ENCODE measurements at regions not wholly inside any gene's neighbourhood (a gene's known extent, or its start where the extent isn't known, plus 50 kb on each side); places are given as distances from the start of the nearest gene placed in this dataset.

DNA sequence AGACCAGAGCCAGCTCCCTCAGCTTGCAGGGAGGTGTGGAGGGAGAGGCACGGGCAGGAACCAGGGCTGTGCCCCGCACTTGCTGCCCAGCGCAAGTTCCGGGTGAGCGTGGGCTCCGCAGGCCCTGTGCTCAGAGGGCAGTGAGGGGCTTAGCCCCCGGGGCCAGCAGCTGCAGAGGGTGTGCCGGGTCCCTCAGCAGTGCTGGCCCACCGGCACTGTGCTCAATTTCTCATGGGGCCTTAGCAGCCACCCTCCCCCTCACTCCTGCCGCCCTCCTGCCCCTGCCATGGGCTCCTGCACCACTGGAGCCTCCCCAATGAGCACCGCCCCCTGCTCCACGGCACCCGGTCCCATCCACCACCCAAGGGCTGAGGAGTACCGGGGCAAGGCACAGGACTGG is 104.6 kb upstream of the SRD5A3 start:
- ChIA-PET CTCF (no interaction called here), POLR2A (no interaction called here)
- no peak for TF ChIP-seq FOXK2 (IDR thresholded peaks at IDR 0.05)
- no peak for TF ChIP-seq TARDBP (IDR thresholded peaks at IDR 0.05)
- no peak for TF ChIP-seq BHLHE40 (IDR thresholded peaks at IDR 0.05; ENCODE audit: borderline replicate concordance)
- TF ChIP-seq NFRKB (IDR thresholded peaks at IDR 0.05), result no peak
- TF ChIP-seq CTBP1 (IDR thresholded peaks at IDR 0.05; ENCODE audit: borderline replicate concordance), result no peak
- no peak for TF ChIP-seq ZNF384 (IDR thresholded peaks at IDR 0.05)
- no peak for TF ChIP-seq L3MBTL2 (conservative IDR thresholded peaks at IDR 0.05)
- TF ChIP-seq FOXM1 (IDR thresholded peaks at IDR 0.05; ENCODE audit: borderline replicate concordance), result no peak
- no peak for DNase-seq (ENCODE audit: extremely low spot score)

GRCh38 chr4:55242506-55242905 is 103.5 kb upstream of the SRD5A3 start:
- ChIA-PET POLR2A (no interaction called here), CTCF (no interaction called here)
- DNase-seq (ENCODE audit: extremely low spot score), result no peak
- TF ChIP-seq L3MBTL2 (conservative IDR thresholded peaks at IDR 0.05) (no peak), LEF1 (IDR thresholded peaks at IDR 0.05; ENCODE audit: borderline replicate concordance) (no peak), CTBP1 (IDR thresholded peaks at IDR 0.05; ENCODE audit: borderline replicate concordance) (no peak), SUZ12 (IDR thresholded peaks at IDR 0.05) (no peak), ELF4 (IDR thresholded peaks at IDR 0.05) (no peak), ARNT (IDR thresholded peaks at IDR 0.05) (no peak), SP1 (IDR thresholded peaks at IDR 0.05) (no peak), PKNOX1 (IDR thresholded peaks at IDR 0.05) (no peak), BHLHE40 (IDR thresholded peaks at IDR 0.05; ENCODE audit: borderline replicate concordance) (no peak), NFRKB (IDR thresholded peaks at IDR 0.05) (no peak), FOXK2 (IDR thresholded peaks at IDR 0.05) (no peak), FOXM1 (IDR thresholded peaks at IDR 0.05; ENCODE audit: borderline replicate concordance) (no peak), FOXA1 (IDR thresholded peaks at IDR 0.05) (no peak), ZNF384 (IDR thresholded peaks at IDR 0.05) (no peak), TARDBP (IDR thresholded peaks at IDR 0.05) (no peak), HDGF (IDR thresholded peaks at IDR 0.05; ENCODE audit: borderline replicate concordance) (no peak)

GRCh38 chr4:55247521-55247920 is 98.5 kb upstream of the SRD5A3 start:
- DNase-seq (ENCODE audit: extremely low spot score), result no peak
- POLR2A ChIA-PET, result no interaction called here
- CTCF ChIA-PET, result no interaction called here
- TF ChIP-seq ARNT (IDR thresholded peaks at IDR 0.05), result no peak
- TF ChIP-seq TARDBP (IDR thresholded peaks at IDR 0.05), result no peak
- TF ChIP-seq L3MBTL2 (conservative IDR thresholded peaks at IDR 0.05), result no peak
- no peak for TF ChIP-seq FOXA1 (IDR thresholded peaks at IDR 0.05)
- TF ChIP-seq LEF1 (IDR thresholded peaks at IDR 0.05; ENCODE audit: borderline replicate concordance), result no peak
- no peak for TF ChIP-seq PKNOX1 (IDR thresholded peaks at IDR 0.05)
- no peak for TF ChIP-seq ZNF384 (IDR thresholded peaks at IDR 0.05)
- no peak for TF ChIP-seq ELF4 (IDR thresholded peaks at IDR 0.05)
- no peak for TF ChIP-seq SUZ12 (IDR thresholded peaks at IDR 0.05)
- TF ChIP-seq CTBP1 (IDR thresholded peaks at IDR 0.05; ENCODE audit: borderline replicate concordance), result no peak
- TF ChIP-seq NFRKB (IDR thresholded peaks at IDR 0.05), result no peak
- TF ChIP-seq FOXM1 (IDR thresholded peaks at IDR 0.05; ENCODE audit: borderline replicate concordance), result no peak
- TF ChIP-seq SP1 (IDR thresholded peaks at IDR 0.05), result no peak
- TF ChIP-seq HDGF (IDR thresholded peaks at IDR 0.05; ENCODE audit: borderline replicate concordance), result no peak

DNA sequence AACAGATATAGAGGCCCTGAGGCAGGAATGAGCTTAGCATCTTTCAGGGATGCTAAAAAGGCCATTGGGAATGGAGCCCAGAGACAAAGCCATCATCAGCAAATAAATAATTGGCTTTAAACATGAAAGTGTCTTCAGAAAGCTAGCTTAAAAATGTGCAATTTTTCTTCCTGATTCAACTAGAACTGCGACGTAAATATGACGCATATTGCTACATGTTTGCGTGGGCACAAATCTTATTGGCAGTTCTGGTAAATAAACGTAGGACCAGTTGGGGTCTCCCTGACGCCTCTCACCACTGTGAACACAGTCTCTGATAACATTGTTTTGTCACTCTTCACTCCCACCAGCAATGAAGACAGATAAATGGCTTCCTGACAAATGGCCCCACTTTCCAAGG is 97.3 kb upstream of the SRD5A3 start:
- ChIA-PET CTCF (no interaction called here), POLR2A (no interaction called here)
- DNase-seq (ENCODE audit: extremely low spot score), result no peak
- TF ChIP-seq ARNT (IDR thresholded peaks at IDR 0.05), result no peak
- no peak for TF ChIP-seq FOXA1 (IDR thresholded peaks at IDR 0.05)
- TF ChIP-seq SUZ12 (IDR thresholded peaks at IDR 0.05), result no peak
- no peak for TF ChIP-seq HDGF (IDR thresholded peaks at IDR 0.05; ENCODE audit: borderline replicate concordance)
- TF ChIP-seq TARDBP (IDR thresholded peaks at IDR 0.05), result no peak
- no peak for TF ChIP-seq FOXM1 (IDR thresholded peaks at IDR 0.05; ENCODE audit: borderline replicate concordance)
- no peak for TF ChIP-seq ELF4 (IDR thresholded peaks at IDR 0.05)
- no peak for TF ChIP-seq SP1 (IDR thresholded peaks at IDR 0.05)
- no peak for TF ChIP-seq ZNF384 (IDR thresholded peaks at IDR 0.05)
- TF ChIP-seq BHLHE40 (IDR thresholded peaks at IDR 0.05; ENCODE audit: borderline replicate concordance), result no peak
- TF ChIP-seq PKNOX1 (IDR thresholded peaks at IDR 0.05), result no peak
- TF ChIP-seq FOXK2 (IDR thresholded peaks at IDR 0.05), result no peak
- no peak for TF ChIP-seq L3MBTL2 (conservative IDR thresholded peaks at IDR 0.05)

GRCh38 chr4:55249476-55249875 is 96.6 kb upstream of the SRD5A3 start:
- ChIA-PET CTCF (interaction anchor here (0.6 kb wide), 1 partner anchor 277 kb away, joined by 3 read pairs; no protein-coding TSS in a partner anchor), POLR2A (no interaction called here)

More at GRCh38 chr4:55249476-55249875, 96.6 kb upstream of the SRD5A3 start:
- no peak for DNase-seq (ENCODE audit: extremely low spot score)
- TF ChIP-seq TARDBP (IDR thresholded peaks at IDR 0.05), result no peak
- no peak for TF ChIP-seq FOXA1 (IDR thresholded peaks at IDR 0.05)
- TF ChIP-seq PKNOX1 (IDR thresholded peaks at IDR 0.05), result no peak
- no peak for TF ChIP-seq FOXK2 (IDR thresholded peaks at IDR 0.05)
- TF ChIP-seq NFRKB (IDR thresholded peaks at IDR 0.05), result no peak
- no peak for TF ChIP-seq ZNF384 (IDR thresholded peaks at IDR 0.05)
- no peak for TF ChIP-seq CTBP1 (IDR thresholded peaks at IDR 0.05; ENCODE audit: borderline replicate concordance)
- TF ChIP-seq SUZ12 (IDR thresholded peaks at IDR 0.05), result no peak
- no peak for TF ChIP-seq ELF4 (IDR thresholded peaks at IDR 0.05)
- TF ChIP-seq L3MBTL2 (conservative IDR thresholded peaks at IDR 0.05), result no peak
- TF ChIP-seq LEF1 (IDR thresholded peaks at IDR 0.05; ENCODE audit: borderline replicate concordance), result no peak

Measured in HEK293T (cell line).